Heart left ventricle (tissue), 13 donors: ENCODE measurements at regions not wholly inside any gene's neighbourhood (a gene's known extent, or its start where the extent isn't known, plus 50 kb on each side); places are given as distances from the start of the nearest gene placed in this dataset.

Experiments used
- CTCF ChIP-seq, 12 donors: fragments of 200-600 bp; sonication (generic) in 4 of 12; IDR thresholded peaks; one replicate each; pipeline versions ENCODE4 v1.5.0 to v1.8.0; 2018 to 2022; ENCODE audit warnings: antibody characterized with exemption in 12 of 12, mild to moderate bottlenecking in 5 of 12
- POLR2A ChIP-seq, 2 donors: fragments of 450-650 bp; IDR thresholded peaks; one replicate each; pipeline ENCODE4 v1.6.1; 2017; ENCODE audit warnings: antibody characterized with exemption in 2 of 2, mild to moderate bottlenecking in 2 of 2, moderate library complexity in 2 of 2
- donor health status: ischemic (EF 13 %, LVEDD 7.1; RV severe dilation, severe dysfunction).
- donor health status: DM: no; HTN: yes; CAD: no.
- donor health status: DM: no; HTN: no; CAD: no.
- donor health status: ischemic (EF 25% LVEDD 6.9; RV normal size, moderate dysfunction).
- donor health status: ischemic (EF 25% LVEDD 5.7; RV mildly dilated, moderate dysfunction).
- donor health status: ischemic (EF 35%, LVEDD 5.7; RV mildly dilated, moderate dysfunction).
- donor health status: nonischemic (EF 11% LVEDD 7.7; RV severe dilation, severe dysfunction).
- donor health status: DM: yes; HTN: yes; CAD: no.
- donor health status: PGD.
- donor health status: ischemic (EF 29% LVEDD 5.4; RV normal size, mild dysfunction).
- donor health status: nonischemic (EF 23%, LVEDD 6.1; RV moderate dilation, normal function).

GRCh38 chr11:91768783-91769182 lies 455.8 kb upstream of the FAT3 start:
- no peak for TF ChIP-seq CTCF (IDR thresholded peaks at IDR 0.05)
- no peak for TF ChIP-seq POLR2A (IDR thresholded peaks at IDR 0.05)
